GM21515 (cell line): ENCODE measurements at regions not wholly inside any gene's neighbourhood (a gene's known extent, or its start where the extent isn't known, plus 50 kb on each side); places are given as distances from the start of the nearest gene placed in this dataset.
A peak's percentile ranks its signal among the peaks of the same experiment; 100 is the strongest.

Experiments used
- ATAC-seq: cut with Tn5 transposase; IDR thresholded peaks from one replicate; pipeline ENCODE4 v1.9.1; 2021; ENCODE audit not compliant: unreplicated experiment

- ATAC-seq = no peak
These were observed 271.8 kb downstream of the HLX start for GRCh38 chr1:221150996-221151395.

- no peak for ATAC-seq
These were observed 275.7 kb downstream of the HLX start for GRCh38 chr1:221154932-221155331.

- ATAC-seq = peak; percentile 98
These were observed 278.0 kb downstream of the HLX start for GRCh38 chr1:221157026-221157761.

- ATAC-seq = no peak
These were observed 280.4 kb downstream of the HLX start for GRCh38 chr1:221159608-221160007.

GRCh38 chr1:221161571-221162041 is 282.4 kb downstream of the HLX start:
- no peak for ATAC-seq

GRCh38 chr1:221162352-221162751 is 283.1 kb downstream of the HLX start:
- no peak for ATAC-seq

GRCh38 chr1:221162939-221163338 is 283.7 kb downstream of the HLX start:
- no peak for ATAC-seq

- ATAC-seq = no peak
These were observed 284.8 kb downstream of the HLX start for GRCh38 chr1:221164029-221164428.

- no peak for ATAC-seq
These were observed 286.0 kb downstream of the HLX start for GRCh38 chr1:221164951-221165838.

- no peak for ATAC-seq
These were observed 286.7 kb downstream of the HLX start for GRCh38 chr1:221165839-221166500.

- peak; percentile 88 for ATAC-seq
These were observed 287.5 kb downstream of the HLX start for GRCh38 chr1:221166559-221167318.

GRCh38 chr1:221169447-221169889 is 290.2 kb downstream of the HLX start:
- no peak for ATAC-seq

- ATAC-seq = no peak
These were observed 290.9 kb downstream of the HLX start for GRCh38 chr1:221170171-221170570.

- ATAC-seq = no peak
These were observed 292.5 kb downstream of the HLX start for GRCh38 chr1:221171768-221172167.

GRCh38 chr1:221172841-221173240 is 293.6 kb downstream of the HLX start:
- no peak for ATAC-seq

GRCh38 chr1:221174330-221174993 is 295.2 kb downstream of the HLX start:
- ATAC-seq = no peak

- no peak for ATAC-seq
These were observed 296.0 kb downstream of the HLX start for GRCh38 chr1:221175249-221175648.

GRCh38 chr1:221180704-221181368 is 301.6 kb downstream of the HLX start:
- ATAC-seq = no peak

- no peak for ATAC-seq
These were observed 303.7 kb downstream of the HLX start for GRCh38 chr1:221182791-221183533.
